H1 (cell line): ENCODE measurements at regions not wholly inside any gene's neighbourhood (a gene's known extent, or its start where the extent isn't known, plus 50 kb on each side); places are given as distances from the start of the nearest gene placed in this dataset.

ENCODE experiments used
- CTCF ChIA-PET: fragments of 300-600 bp; sonication (Branson Sonifier 250); formaldehyde crosslinking; loops from one replicate; lab custom pipeline; 2021; ENCODE audit not compliant: partially characterized antibody; lab: Charles Lee
- POLR2A ChIA-PET: fragments of 300-600 bp; sonication (Branson Sonifier 250); formaldehyde crosslinking; loops from one replicate; lab custom pipeline; 2021; ENCODE audit warnings: inconsistent platforms; ENCODE audit not compliant: partially characterized antibody; lab: Charles Lee
- DNase-seq, 2 experiments: peaks; one replicate each; pipeline versions ENCODE4 v3.0.0 to v3.0.0-alpha.2; 2010 to 2022; ENCODE audit warnings: low spot score in 2 of 2, low read depth in 1 of 2, mixed read lengths in 1 of 2
- FAIRE-seq: peaks from 2 replicates; lab custom pipeline; 2011; peaks lifted over from hg19 to GRCh38; lab: Jason Lieb, UNC
- H2AFZ ChIP-seq: 2 replicates; pipeline ENCODE4 v1.8.1; 2012; ENCODE audit warnings: low read length, inconsistent platforms
- H2AK5ac ChIP-seq: 2 replicates; pipeline ENCODE4 v1.6.1; 2013; ENCODE audit warnings: low read depth, low read length
- H2BK120ac ChIP-seq: replicated peaks from 2 replicates; pipeline ENCODE3; 2013; ENCODE audit warnings: low read depth, low read length, inconsistent platforms
- H2BK12ac ChIP-seq: 2 replicates; pipeline ENCODE4 v1.6.1; 2013; ENCODE audit warnings: low read depth, low read length
- H2BK15ac ChIP-seq: 2 replicates; pipeline ENCODE4 v1.6.1; 2013; ENCODE audit warnings: low read length
- H2BK20ac ChIP-seq: 2 replicates; pipeline ENCODE4 v1.6.1; 2013; ENCODE audit warnings: low read length
- H2BK5ac ChIP-seq: 2 replicates; pipeline ENCODE4 v1.6.1; 2013; ENCODE audit warnings: low read depth, low read length
- H3K14ac ChIP-seq: 2 replicates; pipeline ENCODE4 v1.6.1; 2013; ENCODE audit warnings: inconsistent platforms; ENCODE audit not compliant: insufficient read length
- H3K18ac ChIP-seq: 2 replicates; pipeline ENCODE4 v1.6.1; 2013; ENCODE audit warnings: low read length; ENCODE audit errors: extremely low read depth
- H3K23ac ChIP-seq: 2 replicates; pipeline ENCODE4 v1.6.1; 2013; ENCODE audit warnings: inconsistent platforms; ENCODE audit not compliant: insufficient read length
- H3K23me2 ChIP-seq: 2 replicates; pipeline ENCODE4 v1.6.1; 2013; ENCODE audit warnings: low read depth, low read length
- H3K27ac ChIP-seq: 2 replicates; pipeline ENCODE4 v1.6.1; 2011; ENCODE audit warnings: low read depth, low read length, inconsistent platforms
- H3K27me3 ChIP-seq, 4 experiments: replicated peaks in 1 of 4; 1 replicate in 1 of 4; 2 replicates in 3 of 4; pipeline versions ENCODE4 v1.6.1 to v1.8.1; 2011 to 2013; ENCODE audit warnings: low read length in 3 of 4, mild to moderate bottlenecking in 3 of 4, inconsistent platforms in 2 of 4, mixed read lengths in 2 of 4, moderate library complexity in 1 of 4; ENCODE audit not compliant: control insufficient read depth in 3 of 4, insufficient read depth in 3 of 4; ENCODE audit errors: extremely low read depth in 1 of 4
- H3K36me3 ChIP-seq, 4 experiments: 2 replicates each; pipeline versions ENCODE4 v1.6.1 to v1.8.1; 2011 to 2013; ENCODE audit warnings: mild to moderate bottlenecking in 4 of 4, low read length in 3 of 4, moderate library complexity in 2 of 4, control low read depth in 1 of 4, inconsistent platforms in 1 of 4; ENCODE audit not compliant: insufficient read depth in 4 of 4, control insufficient read depth in 2 of 4
- H3K4ac ChIP-seq: replicated peaks from 2 replicates; pipeline ENCODE3; 2013; ENCODE audit warnings: low read length, low read depth, mixed read lengths, inconsistent platforms; ENCODE audit not compliant: insufficient read length
- H3K4me1 ChIP-seq, 4 experiments: replicated peaks in 1 of 4; 1 replicate in 1 of 4; 2 replicates in 3 of 4; pipeline versions ENCODE4 v1.6.1 to v1.8.1; 2011 to 2013; ENCODE audit warnings: low read length in 3 of 4, inconsistent platforms in 2 of 4, mixed read lengths in 1 of 4; ENCODE audit not compliant: insufficient read depth in 4 of 4, control insufficient read depth in 3 of 4
- H3K4me2 ChIP-seq, 2 experiments: 2 replicates each; pipeline versions ENCODE4 v1.6.1 to v1.8.1; 2011 to 2013; ENCODE audit warnings: low read depth in 2 of 2, low read length in 2 of 2, control low read depth in 1 of 2, inconsistent platforms in 1 of 2, mild to moderate bottlenecking in 1 of 2; ENCODE audit not compliant: insufficient read depth in 1 of 2
- H3K4me3 ChIP-seq, 4 experiments: fragments of 200-600, 300-600 bp in 1 of 4; sonication (generic), shearing (Covaris generic), sonication (Bioruptor Twin) in 1 of 4; 2 replicates each; pipeline versions ENCODE4 v1.5.1 to v1.8.1; 2011 to 2016; ENCODE audit warnings: low read length in 4 of 4, low read depth in 3 of 4, control low read depth in 2 of 4, inconsistent platforms in 2 of 4, mild to moderate bottlenecking in 2 of 4, mixed read lengths in 1 of 4, moderate library complexity in 1 of 4; ENCODE audit not compliant: insufficient read depth in 2 of 4; ENCODE audit errors: extremely low read depth in 1 of 4
- H3K56ac ChIP-seq: replicated peaks from 2 replicates; pipeline ENCODE3; 2013; ENCODE audit warnings: low read depth, mild to moderate bottlenecking, mixed read lengths, low read length, inconsistent platforms; ENCODE audit not compliant: insufficient read length
- H3K79me1 ChIP-seq: 2 replicates; pipeline ENCODE4 v1.6.1; 2013; ENCODE audit warnings: low read depth, low read length, control low read depth
- H3K79me2 ChIP-seq, 2 experiments: 2 replicates each; pipeline versions ENCODE4 v1.6.1 to v1.8.1; 2012 to 2013; ENCODE audit warnings: low read length in 2 of 2, mild to moderate bottlenecking in 2 of 2, inconsistent platforms in 1 of 2; ENCODE audit not compliant: insufficient read depth in 2 of 2, control insufficient read depth in 1 of 2
- H3K9ac ChIP-seq, 4 experiments: replicated peaks in 1 of 4; 1 replicate in 1 of 4; 2 replicates in 3 of 4; pipeline versions ENCODE4 v1.6.1 to v1.8.1; 2011 to 2013; ENCODE audit warnings: low read depth in 3 of 4, low read length in 3 of 4, control low read depth in 2 of 4, mild to moderate bottlenecking in 2 of 4, moderate library complexity in 2 of 4, inconsistent platforms in 1 of 4; ENCODE audit errors: extremely low read depth in 1 of 4
- H3K9me3 ChIP-seq, 2 experiments: 2 replicates each; pipeline versions ENCODE4 v1.6.1 to v1.8.1; 2012 to 2013; ENCODE audit warnings: mild to moderate bottlenecking in 2 of 2, moderate library complexity in 2 of 2, control low read depth in 1 of 2, inconsistent platforms in 1 of 2, low read depth in 1 of 2, low read length in 1 of 2, mixed read lengths in 1 of 2; ENCODE audit not compliant: insufficient read depth in 2 of 2
- H4K20me1 ChIP-seq, 2 experiments: replicated peaks in 1 of 2; 2 replicates each; pipeline versions ENCODE3 to v1.8.1; 2011 to 2013; ENCODE audit warnings: inconsistent platforms in 2 of 2, low read length in 2 of 2, mild to moderate bottlenecking in 1 of 2; ENCODE audit not compliant: insufficient read depth in 2 of 2, control insufficient read depth in 1 of 2
- H4K5ac ChIP-seq: 2 replicates; pipeline ENCODE4 v1.6.1; 2013; ENCODE audit warnings: low read length, low read depth, mixed read lengths, inconsistent platforms; ENCODE audit not compliant: insufficient read length
- H4K8ac ChIP-seq: 2 replicates; pipeline ENCODE4 v1.8.0; 2013; ENCODE audit warnings: mild to moderate bottlenecking, moderate library complexity, low read length, inconsistent platforms; ENCODE audit not compliant: insufficient read depth; ENCODE audit errors: extremely low read depth
- H4K91ac ChIP-seq: replicated peaks from 2 replicates; pipeline ENCODE3; 2013; ENCODE audit warnings: low read length, mixed read lengths, inconsistent platforms; ENCODE audit not compliant: insufficient read length
- BACH1 ChIP-seq: IDR thresholded peaks from 2 replicates; pipeline ENCODE4 v1.6.1; 2012; ENCODE audit warnings: low read length, improper control_type of control experiment
- CEBPB ChIP-seq: IDR thresholded peaks from 2 replicates; pipeline ENCODE4 v1.6.1; 2012; ENCODE audit warnings: low read depth, low read length
- CHD2 ChIP-seq: IDR thresholded peaks from 2 replicates; pipeline ENCODE4 v1.6.1; 2012; ENCODE audit warnings: low read length, improper control_type of control experiment
- EGR1 ChIP-seq: IDR thresholded peaks from 2 replicates; pipeline ENCODE4 v1.6.1; 2011; ENCODE audit warnings: low read depth, low read length, borderline replicate concordance
- HDAC6 ChIP-seq: IDR thresholded peaks from one replicate; pipeline ENCODE4 v1.7.1; 2012; ENCODE audit warnings: low read depth, mild to moderate bottlenecking, inconsistent platforms, low read length, moderate library complexity
- JUN ChIP-seq: IDR thresholded peaks from 2 replicates; pipeline ENCODE4 v1.6.1; 2011; ENCODE audit warnings: low read depth, mild to moderate bottlenecking, improper control_type of control experiment, low read length
- JUND ChIP-seq: IDR thresholded peaks from 2 replicates; pipeline ENCODE4 v1.6.1; 2011; ENCODE audit warnings: mild to moderate bottlenecking, improper control_type of control experiment, low read length
- KDM4A ChIP-seq: IDR thresholded peaks from one replicate; pipeline ENCODE4 v1.7.1; 2012; ENCODE audit warnings: low read depth, mild to moderate bottlenecking, moderate library complexity, low read length, inconsistent platforms; ENCODE audit not compliant: severe bottlenecking
- NANOG ChIP-seq: IDR thresholded peaks from 2 replicates; pipeline ENCODE4 v1.6.1; 2011; ENCODE audit warnings: low read length, low read depth, mild to moderate bottlenecking, inconsistent platforms; ENCODE audit not compliant: insufficient read depth, poor library complexity, severe bottlenecking
- RAD21 ChIP-seq, 2 experiments: IDR thresholded peaks in 1 of 2; conservative IDR thresholded peaks in 1 of 2; 2 replicates each; pipeline ENCODE4 v1.6.1; 2011; ENCODE audit warnings: low read depth in 2 of 2, low read length in 2 of 2, improper control_type of control experiment in 1 of 2, inconsistent platforms in 1 of 2, mild to moderate bottlenecking in 1 of 2, moderate library complexity in 1 of 2
- RFX5 ChIP-seq: IDR thresholded peaks from 2 replicates; pipeline ENCODE4 v1.6.1; 2011; ENCODE audit warnings: low read depth, low read length, improper control_type of control experiment, borderline replicate concordance
- YY1 ChIP-seq: IDR thresholded peaks from 2 replicates; pipeline ENCODE4 v1.6.1; 2011; ENCODE audit warnings: low read depth, mild to moderate bottlenecking, low read length
- WGBS, 2 experiments: shearing (Covaris generic) in 1 of 2; methylation state at CpG; one replicate each; pipeline versions ENCODE4 v1.1.6 to v1.1.7; 2013 to 2015; ENCODE audit warnings: low lambda C conversion rate in 2 of 2, mixed read lengths in 2 of 2, inconsistent platforms in 1 of 2, low coverage in 1 of 2, missing lambda C conversion rate in 1 of 2; ENCODE audit not compliant: insufficient replicate concordance in 2 of 2, insufficient coverage in 1 of 2, insufficient read length in 1 of 2; ENCODE audit errors: extremely low coverage in 1 of 2, missing lambda C conversion rate in 1 of 2; 5-methylcytosine and 5-hydroxymethylcytosine counted together

GRCh38 chr1:195738966-195739650 lies 869.1 kb downstream of the KCNT2 start:
- Histone ChIP-seq H2BK120ac (no peak overlapping the region), H3K4me2 (no peak overlapping the region), H3K14ac (no peak overlapping the region), H4K8ac (no peak overlapping the region), H3K18ac (no peak overlapping the region), H3K4me1 (peaks cover 0 to 2% (median 0%) of the 10 kb centered on the region in 4 experiments; a peak in 1 of 7 replicates), H3K79me2 (no peaks in the 10 kb centered on the region), H3K23ac (no peak overlapping the region), H3K23me2 (no peaks in the 10 kb centered on the region), H3K9me3 (no peaks in the 10 kb centered on the region), H3K36me3 (no peaks in the 10 kb centered on the region), H3K4ac (no peak overlapping the region), H2BK20ac (no peak overlapping the region), H3K27me3 (no peaks in the 10 kb centered on the region), H3K56ac (no peak overlapping the region), H4K5ac (no peak overlapping the region), H4K91ac (no peak overlapping the region), H3K79me1 (no peaks in the 10 kb centered on the region), H3K27ac (no peak overlapping the region), H3K9ac (no peak overlapping the region), H2AK5ac (no peak overlapping the region), H4K20me1 (no peaks in the 10 kb centered on the region), H3K4me3 (no peak overlapping the region), H2AFZ (no peak overlapping the region; the same call in 1 of the 2 replicates), H2BK5ac (no peak overlapping the region), H2BK15ac (no peak overlapping the region), H2BK12ac (no peak overlapping the region)
- 90% methylated on average over 3 of the region's 3 CpGs; no CpG with 5 or more reads in 1 of the 2 experiments for WGBS, 2 experiments
- ChIA-PET CTCF (no interaction called here), POLR2A (no interaction called here)
- DNase-seq (no peak), FAIRE-seq (no peak)
- TF ChIP-seq RFX5 (no peak), RAD21 (IDR thresholded peaks at IDR 0.05 in 1 of 2, conservative IDR thresholded peaks at IDR 0.05 in 1 of 2; ENCODE audit: low read depth in 2 of 2, low read length in 2 of 2) (no peak), BACH1 (no peak), YY1 (no peak), JUN (no peak), JUND (no peak), NANOG (no peak), CHD2 (no peak), CEBPB (no peak), HDAC6 (no peak), KDM4A (no peak), EGR1 (no peak)
